RWPE1 (cell line): ENCODE measurements at regions not wholly inside any gene's neighbourhood (a gene's known extent, or its start where the extent isn't known, plus 50 kb on each side); places are given as distances from the start of the nearest gene placed in this dataset.

ENCODE experiments used
- CTCF ChIA-PET: fragments of 350-600 bp; sonication (Branson Sonifier 250); formaldehyde crosslinking; extraction: SDS; loops from one replicate; lab custom pipeline; 2021; lab: Yijun Ruan, JAX
- POLR2A ChIA-PET: fragments of 400-600 bp; formaldehyde crosslinking; extraction: SDS; loops from one replicate; lab custom pipeline; 2020; ENCODE audit warnings: antibody characterized with exemption; ENCODE audit not compliant: low non-redundant PET; lab: Yijun Ruan, JAX
- DNase-seq: peaks from one replicate; pipeline ENCODE4 v3.0.0; 2012; ENCODE audit warnings: low spot score
- H3K27ac ChIP-seq: fragments of 450-650 bp; 2 replicates; pipeline ENCODE4 v1.5.1; 2017
- TF ChIP-seq, protein P1 (sequence below): fragments of 450-650 bp; conservative IDR thresholded peaks from 2 replicates; pipeline ENCODE4 v1.5.1; 2017; ENCODE audit warnings: low read depth, mild to moderate bottlenecking

DNA sequence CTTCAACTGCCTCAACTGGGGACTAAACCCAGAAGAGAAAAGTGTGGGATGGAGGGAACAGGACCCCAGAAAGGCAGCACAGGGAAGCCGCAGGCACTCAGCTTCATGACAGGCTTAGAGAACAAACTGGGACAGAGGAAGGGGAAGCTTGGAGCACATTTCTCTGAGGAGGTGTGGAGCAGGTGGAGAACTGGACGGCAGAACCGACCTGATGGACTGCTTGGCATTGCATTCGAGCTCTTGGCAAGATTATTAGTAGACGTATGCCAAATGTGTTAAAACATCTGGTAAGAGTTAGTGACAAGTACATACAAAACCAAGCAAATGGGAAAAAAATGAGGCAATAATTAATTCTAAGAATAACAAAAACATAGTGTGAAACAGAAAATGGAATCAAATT lies 335.7 kb downstream of the SFMBT2 start:
- CTCF ChIA-PET, result interaction anchor here (0.9 kb wide), 1 partner anchor 38 kb away, joined by 3 read pairs; no protein-coding TSS in a partner anchor
- POLR2A ChIA-PET, result no interaction called here
- no peak for DNase-seq
- peak overlapping the region; percentile 39 for H3K27ac ChIP-seq
- TF ChIP-seq, protein P1, sequence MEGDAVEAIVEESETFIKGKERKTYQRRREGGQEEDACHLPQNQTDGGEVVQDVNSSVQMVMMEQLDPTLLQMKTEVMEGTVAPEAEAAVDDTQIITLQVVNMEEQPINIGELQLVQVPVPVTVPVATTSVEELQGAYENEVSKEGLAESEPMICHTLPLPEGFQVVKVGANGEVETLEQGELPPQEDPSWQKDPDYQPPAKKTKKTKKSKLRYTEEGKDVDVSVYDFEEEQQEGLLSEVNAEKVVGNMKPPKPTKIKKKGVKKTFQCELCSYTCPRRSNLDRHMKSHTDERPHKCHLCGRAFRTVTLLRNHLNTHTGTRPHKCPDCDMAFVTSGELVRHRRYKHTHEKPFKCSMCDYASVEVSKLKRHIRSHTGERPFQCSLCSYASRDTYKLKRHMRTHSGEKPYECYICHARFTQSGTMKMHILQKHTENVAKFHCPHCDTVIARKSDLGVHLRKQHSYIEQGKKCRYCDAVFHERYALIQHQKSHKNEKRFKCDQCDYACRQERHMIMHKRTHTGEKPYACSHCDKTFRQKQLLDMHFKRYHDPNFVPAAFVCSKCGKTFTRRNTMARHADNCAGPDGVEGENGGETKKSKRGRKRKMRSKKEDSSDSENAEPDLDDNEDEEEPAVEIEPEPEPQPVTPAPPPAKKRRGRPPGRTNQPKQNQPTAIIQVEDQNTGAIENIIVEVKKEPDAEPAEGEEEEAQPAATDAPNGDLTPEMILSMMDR, result no peak

DNA sequence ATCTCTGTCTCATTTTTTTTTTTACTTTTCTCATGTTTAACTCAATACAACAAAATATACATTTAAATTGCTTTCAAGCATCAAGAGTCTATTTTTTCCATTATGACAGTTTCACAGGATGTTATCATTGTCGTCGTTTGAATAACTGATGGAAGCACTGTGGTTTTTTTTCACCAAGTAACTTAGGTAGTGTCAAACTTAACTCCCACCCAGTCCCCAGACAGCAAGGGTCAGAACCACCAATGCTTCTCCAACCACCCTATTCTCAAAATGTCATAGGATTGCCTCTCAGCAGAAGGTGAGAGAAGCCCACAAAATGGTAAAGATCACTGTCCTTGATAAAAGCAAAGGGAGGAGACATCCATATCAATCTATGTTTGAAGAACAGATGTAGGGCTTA lies 339.4 kb downstream of the SFMBT2 start:
- POLR2A ChIA-PET, result no interaction called here
- CTCF ChIA-PET, result interaction anchor here (0.7 kb wide), 1 partner anchor 332 kb away, joined by 3 read pairs; no protein-coding TSS in a partner anchor
- DNase-seq, result no peak
- TF ChIP-seq, protein P1, result no peak
- no peak overlapping the region for H3K27ac ChIP-seq

DNA sequence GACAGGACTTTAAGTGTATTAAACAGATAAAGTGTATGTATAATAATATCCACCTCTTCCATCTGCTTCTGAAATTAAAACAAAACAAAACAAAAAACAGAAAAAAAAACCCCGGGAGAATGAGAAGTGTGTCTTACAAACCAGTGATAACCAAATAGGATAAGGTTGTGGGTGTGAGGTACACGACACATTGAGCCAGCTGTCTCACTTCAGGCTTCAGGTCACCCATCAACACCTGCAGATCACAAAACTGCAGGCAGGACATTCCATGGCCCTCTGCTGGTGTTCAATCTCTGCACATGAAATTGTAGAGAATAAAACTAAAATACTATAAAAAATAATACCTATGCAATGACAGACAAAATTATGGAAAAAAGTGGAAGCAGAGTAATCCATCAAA lies 339.9 kb downstream of the SFMBT2 start:
- TF ChIP-seq, protein P1, result no peak
- no peak overlapping the region for H3K27ac ChIP-seq
- ChIA-PET CTCF (interaction anchor here (0.7 kb wide), 1 partner anchor 331 kb away, joined by 3 read pairs; no protein-coding TSS in a partner anchor), POLR2A (no interaction called here)
- DNase-seq, result no peak

DNA sequence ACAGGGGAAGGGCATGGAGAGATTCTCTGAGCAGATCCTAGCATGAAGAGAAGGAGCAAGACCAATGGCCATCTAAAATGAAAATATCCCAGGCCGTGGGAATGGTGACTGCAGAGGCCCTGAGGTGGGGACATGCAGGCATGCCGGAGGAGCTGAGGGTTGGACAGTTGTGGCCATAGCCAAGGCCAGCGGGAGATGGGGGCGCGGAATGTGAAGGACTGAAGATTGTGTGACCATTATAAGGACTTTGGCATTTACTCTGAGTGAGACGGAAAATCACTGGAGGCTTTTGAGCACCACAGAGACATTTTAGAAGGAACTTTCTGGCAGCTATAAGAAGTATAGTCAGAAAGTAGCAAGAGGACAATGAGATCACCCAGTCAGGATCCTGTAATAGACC lies 341.1 kb downstream of the SFMBT2 start:
- POLR2A ChIA-PET, result no interaction called here
- TF ChIP-seq, protein P1, result no peak
- CTCF ChIA-PET, result no interaction called here
- no peak overlapping the region for H3K27ac ChIP-seq
- no peak for DNase-seq

DNA sequence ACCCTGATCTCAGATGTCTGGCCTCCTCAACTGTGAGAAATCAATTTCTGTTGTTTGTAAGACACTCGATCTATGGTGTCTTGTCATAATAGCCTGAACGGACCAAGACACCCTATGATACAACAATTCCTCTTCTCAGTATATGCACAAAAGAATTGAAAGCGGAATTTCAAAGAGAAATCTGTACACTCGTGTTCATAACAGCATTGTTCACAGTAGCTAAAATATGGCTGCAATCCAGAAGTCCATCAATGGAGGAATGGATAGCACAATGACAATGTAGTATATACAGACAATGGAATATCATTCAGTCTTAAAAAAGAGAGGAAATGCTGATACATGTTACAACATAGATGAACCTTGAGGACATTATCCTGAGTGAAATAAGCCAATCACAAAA lies 354.6 kb downstream of the SFMBT2 start:
- CTCF ChIA-PET, result interaction anchor here (0.7 kb wide), 1 partner anchor 308 kb away, joined by 3 read pairs; no protein-coding TSS in a partner anchor
- TF ChIP-seq, protein P1, result no peak
- POLR2A ChIA-PET, result no interaction called here

DNA sequence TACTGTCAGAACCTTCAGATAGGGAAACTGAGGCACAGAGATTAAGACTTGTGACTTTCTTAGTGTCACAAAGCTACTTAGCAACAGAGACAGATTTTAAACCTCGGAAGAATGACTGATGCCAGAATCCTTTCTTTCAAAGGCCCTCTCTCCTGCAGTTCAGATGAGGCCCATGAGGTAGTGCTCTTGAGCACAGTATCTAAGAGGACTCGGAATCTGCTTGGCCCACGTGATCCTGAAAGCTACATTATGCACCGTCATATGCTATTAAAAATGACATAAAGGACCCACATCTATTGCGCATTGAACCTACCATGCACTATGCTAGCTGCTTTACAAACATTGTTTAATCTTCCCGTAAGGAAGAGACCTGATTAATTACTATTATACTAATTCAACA lies 355.9 kb downstream of the SFMBT2 start:
- POLR2A ChIA-PET, result no interaction called here
- peak; percentile 23 for DNase-seq
- CTCF ChIA-PET, result interaction anchor here (0.6 to 1.0 kb wide), 3 partner anchors 33 to 90 kb away, joined by 3 to 5 read pairs (median 3); no protein-coding TSS in a partner anchor

More for the DNA sequence above, 354.6 kb downstream of the SFMBT2 start:
- DNase-seq, result no peak
- no peak overlapping the region for H3K27ac ChIP-seq

More for the DNA sequence above, 355.9 kb downstream of the SFMBT2 start:
- TF ChIP-seq, protein P1, result no peak
- H3K27ac ChIP-seq, result no peak overlapping the region
